ENCODE measurements at regions not wholly inside any gene's neighbourhood (a gene's known extent, or its start where the extent isn't known, plus 50 kb on each side); places are given as distances from the start of the nearest gene placed in this dataset.

DNA sequence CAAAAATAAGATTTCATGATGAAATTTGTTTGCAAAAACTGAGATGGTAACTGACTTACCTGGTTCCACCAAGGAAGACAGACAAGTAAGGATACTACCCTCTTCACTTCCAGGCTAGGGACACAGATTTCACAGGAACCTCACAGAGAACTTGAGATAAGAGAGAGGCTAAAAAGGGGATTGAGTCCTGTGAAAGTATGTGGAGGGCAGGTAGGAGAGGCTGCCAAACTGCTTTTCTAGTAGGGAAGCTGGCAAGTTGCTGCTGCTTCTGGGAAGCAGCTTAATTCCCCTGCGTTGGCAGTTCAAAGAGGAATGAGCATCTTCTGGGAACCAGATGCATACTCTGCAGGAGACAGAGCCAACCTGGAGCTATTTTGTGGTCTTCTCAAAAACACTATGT lies 841.6 kb downstream of the CCSER2 start:
- TF ChIP-seq USF1 (CRISPR knock-in tag; IDR thresholded peaks at IDR 0.05) (no peak), POLR2AphosphoS2 (IDR thresholded peaks at IDR 0.05; ENCODE audit: low read length) (no peak), ZBTB12 (CRISPR knock-in tag; IDR thresholded peaks at IDR 0.05) (no peak), SNIP1 (IDR thresholded peaks at IDR 0.05; ENCODE audit: low read depth) (no peak), ESRRA (IDR thresholded peaks at IDR 0.05; ENCODE audit: borderline replicate concordance, low read depth) (no peak), TCF7L2 (IDR thresholded peaks at IDR 0.05; ENCODE audit: low read depth, low read length) (no peak), IRF2 (CRISPR knock-in tag; IDR thresholded peaks at IDR 0.05) (no peak), ASH1L (IDR thresholded peaks at IDR 0.05; ENCODE audit: borderline replicate concordance, low read depth, partially characterized antibody) (no peak), ZNF347 (CRISPR knock-in tag; IDR thresholded peaks at IDR 0.05; ENCODE audit: low read depth) (no peak), RBM34 (IDR thresholded peaks at IDR 0.05; ENCODE audit: borderline replicate concordance, insufficient read depth, low read length) (no peak), CBFA2T3 (IDR thresholded peaks at IDR 0.05) (no peak), ZNF431 (CRISPR knock-in tag; IDR thresholded peaks at IDR 0.05) (no peak), CBFA2T2 (conservative IDR thresholded peaks at IDR 0.05) (no peak), MYC (IDR thresholded peaks at IDR 0.05; ENCODE audit: low read depth, low read length) (no peak), MYC (CRISPR knock-in tag; IDR thresholded peaks at IDR 0.05; ENCODE audit: borderline replicate concordance, low read depth) (no peak)
- TF ChIP-seq, protein P1, sequence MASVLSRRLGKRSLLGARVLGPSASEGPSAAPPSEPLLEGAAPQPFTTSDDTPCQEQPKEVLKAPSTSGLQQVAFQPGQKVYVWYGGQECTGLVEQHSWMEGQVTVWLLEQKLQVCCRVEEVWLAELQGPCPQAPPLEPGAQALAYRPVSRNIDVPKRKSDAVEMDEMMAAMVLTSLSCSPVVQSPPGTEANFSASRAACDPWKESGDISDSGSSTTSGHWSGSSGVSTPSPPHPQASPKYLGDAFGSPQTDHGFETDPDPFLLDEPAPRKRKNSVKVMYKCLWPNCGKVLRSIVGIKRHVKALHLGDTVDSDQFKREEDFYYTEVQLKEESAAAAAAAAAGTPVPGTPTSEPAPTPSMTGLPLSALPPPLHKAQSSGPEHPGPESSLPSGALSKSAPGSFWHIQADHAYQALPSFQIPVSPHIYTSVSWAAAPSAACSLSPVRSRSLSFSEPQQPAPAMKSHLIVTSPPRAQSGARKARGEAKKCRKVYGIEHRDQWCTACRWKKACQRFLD (CRISPR knock-in tag; IDR thresholded peaks at IDR 0.05): no peak
- TF ChIP-seq, protein P2, sequence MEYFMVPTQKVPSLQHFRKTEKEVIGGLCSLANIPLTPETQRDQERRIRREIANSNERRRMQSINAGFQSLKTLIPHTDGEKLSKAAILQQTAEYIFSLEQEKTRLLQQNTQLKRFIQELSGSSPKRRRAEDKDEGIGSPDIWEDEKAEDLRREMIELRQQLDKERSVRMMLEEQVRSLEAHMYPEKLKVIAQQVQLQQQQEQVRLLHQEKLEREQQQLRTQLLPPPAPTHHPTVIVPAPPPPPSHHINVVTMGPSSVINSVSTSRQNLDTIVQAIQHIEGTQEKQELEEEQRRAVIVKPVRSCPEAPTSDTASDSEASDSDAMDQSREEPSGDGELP (CRISPR knock-in tag; IDR thresholded peaks at IDR 0.05; ENCODE audit: borderline replicate concordance): no peak
- Histone ChIP-seq H3K36me3 (ENCODE audit: control insufficient read depth, insufficient read depth, low read length) (no peaks in the 10 kb centered on the region), H3K4me1 (replicated peaks in 1 of 2; ENCODE audit: control insufficient read depth in 2 of 2, insufficient read depth in 2 of 2, low read length in 2 of 2) (no peaks in the 10 kb centered on the region), H3K79me2 (ENCODE audit: control insufficient read depth, insufficient read depth, low read length) (no peaks in the 10 kb centered on the region), H3K27me3 (ENCODE audit: control insufficient read depth in 2 of 2, insufficient read depth in 2 of 2, low read length in 2 of 2) (no peaks in the 10 kb centered on the region), H3K9ac (ENCODE audit: insufficient read depth in 1 of 2, low read depth in 2 of 2, low read length in 2 of 2) (no peak overlapping the region), H3K27ac (ENCODE audit: extremely low read depth, low read depth, low read length) (no peak overlapping the region), H2AFZ (ENCODE audit: low read depth, low read length) (no peak overlapping the region), H3K4me3 (no peak overlapping the region), H3K9me1 (ENCODE audit: control insufficient read depth, insufficient read depth, low read length) (no peaks in the 10 kb centered on the region), H3K9me3 (replicated peaks; ENCODE audit: control insufficient read depth, insufficient read depth, low read depth, low read length) (no peaks in the 10 kb centered on the region), H3K4me2 (ENCODE audit: insufficient read depth, low read length) (no peak overlapping the region), H4K20me1 (replicated peaks; ENCODE audit: control insufficient read depth, insufficient read depth, low read length) (no peaks in the 10 kb centered on the region)
- ChIA-PET POLR2A (no interaction called here), CTCF (ENCODE audit: low intra/inter-chr PET ratio) (no interaction called here)
- in situ Hi-C loops (cut with MboI) (no loop called here), intact Hi-C loops (cut with micrococcal nuclease) (no loop called here)
- no TSS peak for BruUV-seq (replicated peaks)
- DNase-seq (ENCODE audit: extremely low read depth in 1 of 4, low spot score in 3 of 4) (no peak), FAIRE-seq (no peak), ATAC-seq (no peak)
- WGBS (ENCODE audit: insufficient coverage, low coverage, missing lambda C conversion rate): 0% methylated on average over 1 of the region's 1 CpG

Data from K562 (cell line).